Loucy (cell line): ENCODE measurements at regions not wholly inside any gene's neighbourhood (a gene's known extent, or its start where the extent isn't known, plus 50 kb on each side); places are given as distances from the start of the nearest gene placed in this dataset.

Source experiments
- EZH2phosphoT487 ChIP-seq: fragments of 200-600 bp; IDR thresholded peaks from 2 replicates; pipeline ENCODE4 v1.6.1; 2018; ENCODE audit warnings: antibody characterized with exemption, mild to moderate bottlenecking, moderate library complexity, borderline replicate concordance
- TF ChIP-seq, protein P1 (sequence below): fragments of 200-600 bp; sonication (generic); conservative IDR thresholded peaks from 2 replicates; pipeline ENCODE4 v1.5.1; 2014; ENCODE audit warnings: mild to moderate bottlenecking, antibody characterized with exemption, low read length

DNA sequence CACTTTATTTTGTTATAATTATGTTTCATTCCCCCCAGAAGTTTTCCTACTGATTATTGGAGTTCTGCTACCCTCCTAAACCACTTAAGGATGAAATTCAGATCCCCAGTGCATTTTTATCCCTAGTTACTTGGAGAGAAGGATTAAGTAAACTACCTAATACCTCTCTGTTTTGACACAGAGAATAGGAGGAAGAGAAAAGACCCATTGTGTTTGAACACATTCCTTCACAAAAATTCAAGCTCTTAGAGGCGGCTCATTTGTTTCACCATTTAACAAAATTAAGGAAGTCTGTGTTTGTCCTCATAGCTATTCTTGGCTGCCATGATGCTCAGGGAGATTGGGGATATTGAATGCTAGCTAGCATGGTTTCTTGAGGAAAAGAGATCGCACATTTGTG lies 492.6 kb downstream of the EBF1 start:
- TF ChIP-seq, protein P1, sequence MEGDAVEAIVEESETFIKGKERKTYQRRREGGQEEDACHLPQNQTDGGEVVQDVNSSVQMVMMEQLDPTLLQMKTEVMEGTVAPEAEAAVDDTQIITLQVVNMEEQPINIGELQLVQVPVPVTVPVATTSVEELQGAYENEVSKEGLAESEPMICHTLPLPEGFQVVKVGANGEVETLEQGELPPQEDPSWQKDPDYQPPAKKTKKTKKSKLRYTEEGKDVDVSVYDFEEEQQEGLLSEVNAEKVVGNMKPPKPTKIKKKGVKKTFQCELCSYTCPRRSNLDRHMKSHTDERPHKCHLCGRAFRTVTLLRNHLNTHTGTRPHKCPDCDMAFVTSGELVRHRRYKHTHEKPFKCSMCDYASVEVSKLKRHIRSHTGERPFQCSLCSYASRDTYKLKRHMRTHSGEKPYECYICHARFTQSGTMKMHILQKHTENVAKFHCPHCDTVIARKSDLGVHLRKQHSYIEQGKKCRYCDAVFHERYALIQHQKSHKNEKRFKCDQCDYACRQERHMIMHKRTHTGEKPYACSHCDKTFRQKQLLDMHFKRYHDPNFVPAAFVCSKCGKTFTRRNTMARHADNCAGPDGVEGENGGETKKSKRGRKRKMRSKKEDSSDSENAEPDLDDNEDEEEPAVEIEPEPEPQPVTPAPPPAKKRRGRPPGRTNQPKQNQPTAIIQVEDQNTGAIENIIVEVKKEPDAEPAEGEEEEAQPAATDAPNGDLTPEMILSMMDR = no peak
- TF ChIP-seq EZH2phosphoT487 = no peak
